Activated CD4-positive, alpha-beta T cell treated with anti-CD3 and anti-CD28 coated beads for 4 hours (primary cell): ENCODE measurements at regions not wholly inside any gene's neighbourhood (a gene's known extent, or its start where the extent isn't known, plus 50 kb on each side); places are given as distances from the start of the nearest gene placed in this dataset.

ENCODE experiments used
- DNase-seq, 2 donors: peaks; one replicate each; pipeline ENCODE4 v3.0.0-alpha.2; 2020

DNA sequence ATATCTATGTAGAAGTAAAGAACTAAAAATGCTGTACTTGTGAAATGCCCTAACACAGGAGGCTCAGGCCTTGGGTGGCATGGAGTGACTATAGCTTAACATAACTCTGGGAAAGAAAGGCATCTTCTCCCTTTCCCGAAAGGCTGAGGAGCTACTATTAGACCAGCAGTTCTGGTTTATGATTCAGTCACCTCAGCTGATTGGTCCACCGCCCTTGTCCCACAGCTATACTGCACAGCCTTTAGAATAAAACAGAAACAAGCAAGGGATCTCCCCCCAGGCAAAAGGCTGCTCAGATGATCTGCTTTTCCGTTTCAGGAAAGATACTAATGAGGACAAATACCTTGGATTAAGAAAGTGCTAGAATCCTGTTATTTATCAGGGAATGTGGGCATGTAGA lies 171.3 kb downstream of the SNCA start:
- DNase-seq: no peak

DNA sequence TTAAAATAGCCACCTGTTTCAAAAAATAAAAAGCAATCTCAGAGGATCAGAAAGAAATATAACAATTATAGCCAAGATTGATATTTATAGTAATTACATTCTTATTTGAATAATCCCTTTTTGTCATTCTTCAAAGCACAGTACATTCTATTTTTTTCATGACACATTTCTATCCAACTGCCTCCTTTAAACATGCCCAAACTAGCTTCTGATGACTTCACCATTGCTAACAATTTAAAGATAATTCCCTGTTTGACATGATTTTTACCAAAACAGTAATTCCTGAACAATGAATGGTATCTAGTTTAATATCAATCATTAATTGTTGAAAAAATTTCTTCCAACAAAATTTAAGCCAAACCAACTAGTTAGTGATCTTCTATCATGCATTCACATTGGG lies 172.4 kb downstream of the SNCA start:
- DNase-seq: no peak

DNA sequence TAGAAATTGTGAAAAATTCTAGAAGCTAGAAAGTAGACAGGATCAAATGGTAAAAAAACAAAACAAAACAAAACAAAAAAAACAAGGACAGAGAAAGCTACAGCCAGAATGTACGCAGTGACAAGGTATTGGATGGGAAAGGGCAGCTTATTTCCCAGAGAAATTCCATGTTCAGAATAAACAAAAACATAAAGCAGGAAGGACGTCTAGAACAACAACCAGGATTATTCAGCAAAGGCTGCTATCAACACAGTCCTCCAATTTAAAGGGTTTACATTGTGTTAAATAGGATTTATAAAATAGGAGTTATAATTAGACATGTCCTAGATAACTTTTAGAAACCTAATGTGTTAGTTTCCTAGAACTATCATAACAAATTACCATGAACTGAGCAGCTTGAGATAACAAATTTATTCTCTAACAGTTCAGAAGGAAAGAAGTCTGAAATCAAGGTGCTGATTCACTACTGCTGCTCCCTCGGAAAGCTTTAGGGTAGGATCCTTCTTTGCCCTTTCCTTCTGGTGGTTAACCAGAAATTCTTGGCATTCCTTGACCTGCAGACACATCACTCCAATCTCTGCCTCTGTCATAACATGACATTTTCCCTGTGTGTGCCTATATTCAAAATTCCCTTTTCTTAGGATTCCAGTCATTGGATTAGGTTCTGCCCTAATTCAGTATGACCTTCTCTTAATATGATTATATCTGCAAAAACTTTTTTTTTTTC lies 175.6 kb downstream of the SNCA start:
- DNase-seq: no peak

DNA sequence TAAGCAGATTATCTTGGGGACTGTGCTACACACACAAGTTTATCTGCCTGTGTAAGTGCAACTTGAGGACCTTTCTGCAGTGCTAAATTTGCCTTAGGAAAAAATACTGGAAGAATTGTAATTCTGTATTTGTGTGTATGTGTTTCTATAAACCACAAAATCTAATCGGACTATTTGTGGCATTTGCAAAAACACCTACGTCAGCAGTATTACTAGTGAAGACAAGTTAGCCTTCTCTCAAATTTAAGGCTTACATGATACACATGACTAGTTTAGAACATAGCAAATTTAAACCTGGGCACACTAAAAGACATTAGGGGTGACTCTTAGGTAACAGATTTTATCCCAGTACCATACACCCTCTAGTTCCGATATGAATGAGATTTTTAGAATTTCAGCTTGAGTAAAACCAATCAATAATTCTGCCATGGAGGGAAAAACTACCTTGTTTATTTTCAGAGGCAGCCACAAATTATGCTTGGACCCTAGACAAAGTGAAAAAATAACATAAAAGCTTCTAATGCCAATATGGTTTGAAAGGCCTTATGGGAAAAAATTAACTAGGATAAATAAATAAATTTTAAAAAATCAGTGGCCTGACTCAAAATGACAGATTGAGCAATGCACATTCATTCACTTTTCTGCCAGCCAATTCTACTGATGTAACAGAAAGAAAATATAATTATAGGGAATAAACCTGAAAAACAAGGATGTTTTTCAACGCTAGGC lies 176.4 kb downstream of the SNCA start:
- no peak for DNase-seq

DNA sequence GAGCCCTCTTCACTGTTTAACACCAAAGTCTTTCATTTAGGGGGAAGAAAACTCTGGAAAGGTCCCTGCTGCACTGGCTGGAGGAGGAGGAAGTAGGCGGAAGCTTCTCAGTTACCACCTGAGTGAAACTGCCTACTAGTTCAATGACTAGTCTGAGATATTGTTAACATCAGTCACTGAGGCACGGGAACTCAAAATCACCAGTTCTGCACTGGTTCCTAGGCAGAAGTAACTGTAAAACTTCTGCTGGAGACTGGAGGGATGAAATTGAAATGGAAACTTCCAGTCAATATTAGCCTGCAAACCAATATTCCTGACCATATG lies 178.3 kb downstream of the SNCA start:
- no peak for DNase-seq

DNA sequence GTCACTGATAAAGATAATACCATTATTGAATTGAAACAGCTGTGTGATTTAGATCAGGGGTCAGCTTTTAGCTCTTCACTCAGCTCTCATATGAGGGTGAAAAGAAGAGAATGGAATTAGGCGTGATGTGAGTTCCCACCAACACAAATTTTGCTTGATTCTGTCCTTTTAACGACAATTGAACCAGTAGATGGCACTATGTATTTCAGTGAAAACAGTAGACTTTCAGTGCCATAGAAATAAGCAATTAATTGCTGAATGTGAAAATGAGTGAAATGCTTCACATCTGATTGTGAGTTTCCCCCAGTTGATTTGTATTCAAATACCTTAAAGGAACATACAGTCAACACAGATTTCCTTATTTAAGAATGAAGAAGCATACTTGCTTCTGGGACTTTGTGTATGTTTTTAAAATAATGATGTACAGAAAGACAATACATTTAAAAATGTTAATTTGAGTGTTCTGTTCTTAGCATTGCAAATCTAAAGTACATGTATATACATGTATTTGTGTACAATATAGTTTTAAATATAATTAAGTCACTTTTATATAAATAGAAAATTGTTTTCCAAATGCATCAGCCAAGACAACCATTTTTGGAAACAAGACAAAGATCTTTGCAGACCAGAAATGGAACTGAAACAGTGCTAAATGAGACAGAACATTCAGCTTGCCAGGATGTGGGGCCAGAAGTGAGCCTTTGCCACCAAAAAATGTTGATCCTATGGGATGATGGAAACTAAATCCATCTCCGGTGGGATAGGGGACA lies 178.8 kb downstream of the SNCA start:
- DNase-seq: no peak

DNA sequence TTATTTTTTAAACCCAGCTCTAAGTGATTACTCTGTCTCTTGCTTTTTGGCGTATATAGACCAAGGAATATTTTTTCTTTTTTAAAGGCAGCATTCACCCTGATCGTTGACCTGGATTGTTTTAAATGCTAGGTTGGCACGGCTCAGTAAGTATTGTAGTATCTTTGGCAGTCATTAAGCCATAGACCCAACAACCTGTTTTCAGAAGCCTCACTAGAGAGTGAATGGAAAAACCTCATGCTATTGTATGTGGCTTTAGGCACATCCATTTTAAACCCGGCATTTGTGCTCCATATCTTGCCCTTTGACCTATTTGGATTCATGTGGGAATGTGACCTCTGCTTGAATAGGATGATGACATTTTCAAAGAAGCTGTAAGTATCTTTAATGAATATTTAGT lies 183.9 kb downstream of the SNCA start:
- no peak for DNase-seq

DNA sequence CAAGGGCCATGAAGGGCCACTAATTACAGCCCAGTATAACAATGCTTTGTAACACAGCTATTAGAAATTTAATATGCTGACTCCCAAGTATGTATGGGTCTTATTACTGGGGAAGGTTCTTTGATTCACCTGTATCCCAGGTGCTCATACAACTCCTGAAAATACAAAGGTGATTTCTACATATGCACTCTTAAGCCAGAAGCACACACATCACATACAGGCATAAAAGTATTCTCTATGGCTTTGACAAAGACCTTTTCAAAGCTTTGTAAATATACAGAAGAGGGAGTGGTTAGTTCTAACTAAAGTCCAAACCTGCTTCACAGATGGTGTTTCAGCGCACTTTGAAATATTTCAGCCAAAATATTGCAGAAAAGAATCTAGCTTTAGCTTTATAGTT lies 191.5 kb downstream of the SNCA start:
- no peak for DNase-seq

DNA sequence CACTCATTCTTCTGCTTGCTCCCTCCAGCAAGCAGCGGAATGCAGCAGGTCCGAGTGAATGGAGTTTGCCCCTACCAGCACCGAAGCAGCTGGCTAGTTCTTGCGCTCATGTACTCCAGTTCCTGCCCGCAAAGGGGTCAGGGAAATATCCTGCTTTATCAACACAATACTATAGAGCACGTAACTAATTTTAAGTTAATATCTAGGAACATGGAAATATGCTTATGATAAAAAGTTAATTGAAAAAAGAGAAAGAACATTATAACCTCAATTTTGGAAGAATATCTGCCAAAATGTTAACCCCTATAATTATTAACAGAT lies 195.6 kb downstream of the SNCA start:
- no peak for DNase-seq

DNA sequence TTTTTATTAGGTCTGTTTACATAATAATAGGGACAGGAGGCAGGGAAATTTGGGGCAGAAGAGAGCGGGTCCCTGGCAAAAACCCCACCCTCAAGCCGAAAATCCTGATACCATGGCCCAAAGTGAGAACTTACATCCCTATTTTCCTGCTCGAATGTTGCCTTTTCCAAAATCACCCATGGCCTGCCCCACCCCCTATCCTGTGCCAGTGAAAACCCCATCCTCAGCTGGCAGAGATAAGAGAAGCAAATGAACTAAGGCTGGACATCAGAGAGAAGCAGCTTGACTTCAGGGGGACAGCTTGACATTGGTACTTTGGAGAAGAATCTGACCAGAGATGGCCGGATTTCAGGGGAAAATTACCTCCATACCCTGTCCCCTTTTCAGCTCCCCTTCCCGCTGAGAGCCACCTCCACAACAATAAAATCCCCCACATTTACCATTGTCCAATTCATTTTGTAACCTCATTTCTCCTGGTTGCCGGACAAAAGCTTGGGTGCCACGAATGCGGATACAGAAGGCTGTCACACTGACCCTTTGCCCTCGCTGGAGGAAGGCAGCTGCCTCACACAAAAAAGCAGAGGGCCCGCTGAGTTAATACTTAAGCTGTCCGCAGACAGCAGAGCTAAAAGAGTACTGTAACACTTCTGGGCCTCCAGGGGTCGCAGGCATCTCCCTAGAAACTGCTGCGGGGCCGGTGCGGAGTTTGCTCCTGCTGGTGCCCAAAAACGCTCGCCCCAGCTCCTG lies 196.2 kb downstream of the SNCA start:
- DNase-seq: no peak

DNA sequence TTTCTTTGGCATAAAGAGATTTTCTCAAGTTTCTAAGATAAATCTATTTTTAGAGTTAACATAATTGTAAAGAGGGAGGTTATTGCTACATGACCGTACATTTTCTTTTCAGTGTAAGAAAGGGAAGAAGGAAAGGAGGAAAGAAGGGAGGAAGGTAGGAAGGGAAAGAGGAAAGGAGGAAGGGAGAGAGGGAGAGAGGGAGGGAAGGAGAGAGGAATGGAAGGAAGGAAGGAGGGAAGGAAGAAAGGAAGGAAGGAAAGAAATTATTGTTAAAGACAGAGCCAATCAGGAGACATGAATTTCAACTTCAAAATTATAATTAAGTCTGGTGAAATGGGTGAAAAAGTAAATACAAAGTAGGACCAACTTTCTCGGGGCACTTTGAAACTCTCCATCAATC lies 197.6 kb downstream of the SNCA start:
- DNase-seq: no peak

DNA sequence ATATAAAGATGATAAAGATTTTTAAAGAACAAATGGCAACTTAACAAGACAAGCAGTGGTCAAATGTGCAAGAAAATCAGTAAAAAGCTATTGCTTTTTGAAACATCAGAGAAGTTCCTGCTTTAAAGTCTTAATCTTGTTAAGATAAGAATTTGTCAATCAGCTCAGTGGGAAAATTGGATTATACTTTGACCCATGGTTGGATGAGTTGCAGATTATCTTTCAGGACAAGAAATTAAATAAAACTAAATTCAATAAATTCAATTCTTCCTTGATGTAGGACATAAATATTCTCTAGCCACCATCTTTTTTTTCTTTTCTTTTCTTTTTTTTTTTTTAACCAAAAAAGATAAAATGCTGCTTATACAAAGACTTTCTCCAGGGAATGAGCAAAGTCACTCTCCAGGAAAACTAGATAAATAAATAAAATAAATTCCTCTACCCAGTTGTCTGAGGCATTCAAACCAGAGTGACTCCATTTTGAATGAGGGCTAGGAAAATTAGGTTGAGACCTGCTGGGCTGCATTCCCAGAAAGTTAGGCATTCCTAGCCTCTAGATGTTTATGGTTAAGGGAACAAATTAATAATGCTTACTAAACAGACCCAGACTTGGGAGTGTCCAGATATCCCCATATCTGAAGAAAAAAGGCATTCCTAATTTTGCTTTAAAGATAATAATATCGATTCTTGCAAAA lies 211.2 kb downstream of the SNCA start:
- DNase-seq: no peak

DNA sequence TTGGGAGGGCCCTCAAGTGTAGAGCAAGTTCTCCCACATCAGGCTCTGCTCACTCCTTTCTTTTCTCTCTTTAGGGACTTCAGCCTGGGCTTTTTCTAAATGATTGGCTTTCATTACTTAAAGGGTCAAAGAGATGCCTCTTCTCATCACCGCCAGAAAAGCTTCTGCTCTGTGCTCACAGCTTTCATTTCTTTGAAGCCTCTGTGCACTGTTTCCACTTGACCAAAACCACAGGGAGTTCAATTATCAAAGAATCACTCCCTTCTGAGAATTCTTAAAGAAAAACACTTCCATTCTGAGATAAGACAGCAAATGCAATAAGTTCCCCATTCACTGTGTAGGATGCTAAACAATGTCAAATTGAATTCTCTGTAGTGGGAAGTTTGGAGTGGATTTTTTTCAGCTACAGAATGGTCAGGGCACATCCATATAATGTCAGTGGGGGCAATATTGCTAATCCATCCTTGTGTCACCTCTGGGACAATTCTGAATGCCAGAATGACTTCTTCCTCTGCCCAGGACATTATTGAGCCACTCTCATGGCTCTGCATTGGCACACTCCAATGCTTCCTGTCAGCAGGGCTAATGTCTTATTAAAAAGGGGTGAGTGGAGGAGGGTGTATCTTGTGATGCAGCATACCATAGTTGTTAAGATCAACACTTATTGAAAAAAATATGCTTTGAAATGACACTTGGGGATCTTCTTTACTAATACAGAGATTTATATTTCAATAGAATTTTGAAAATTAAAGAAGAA lies 217.6 kb downstream of the SNCA start:
- DNase-seq: no peak

DNA sequence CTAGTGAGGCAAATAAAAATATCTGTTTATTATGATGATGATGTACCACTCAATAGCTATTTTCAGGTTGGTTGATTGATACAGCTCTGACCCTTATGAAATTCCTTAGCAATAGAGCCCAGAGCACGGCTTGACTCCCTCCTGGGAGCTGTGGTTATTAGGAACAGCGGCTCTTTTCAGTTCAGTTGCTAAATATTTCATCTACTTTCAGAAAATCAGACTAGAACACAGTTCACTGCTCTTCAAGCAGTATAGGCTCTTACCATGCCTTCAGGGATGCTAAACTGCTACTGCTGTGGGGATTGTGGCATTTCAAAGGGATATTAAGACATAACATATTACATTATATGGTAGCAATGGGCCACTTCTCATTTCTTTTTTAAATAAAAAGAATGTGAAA lies 218.8 kb downstream of the SNCA start:
- no peak for DNase-seq

DNA sequence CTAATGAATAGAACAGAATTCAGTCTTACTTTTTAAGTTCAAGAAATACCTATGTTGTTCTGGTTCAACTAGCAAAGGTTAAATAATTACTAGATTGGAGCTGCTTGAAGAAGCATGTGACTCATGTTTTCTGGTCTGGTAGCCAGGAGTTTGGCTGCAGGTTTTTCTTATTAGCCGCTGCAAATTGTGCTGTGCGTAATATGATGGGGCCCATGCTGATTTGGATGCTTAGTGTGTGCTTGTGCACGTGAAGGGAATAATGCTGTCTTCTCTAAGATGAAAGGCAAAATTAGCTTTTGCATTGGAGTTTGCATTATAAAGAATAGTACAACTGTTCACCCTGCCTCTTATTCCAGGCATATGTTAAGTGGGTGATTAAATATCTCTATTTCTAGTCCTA lies 219.6 kb downstream of the SNCA start:
- DNase-seq: no peak

DNA sequence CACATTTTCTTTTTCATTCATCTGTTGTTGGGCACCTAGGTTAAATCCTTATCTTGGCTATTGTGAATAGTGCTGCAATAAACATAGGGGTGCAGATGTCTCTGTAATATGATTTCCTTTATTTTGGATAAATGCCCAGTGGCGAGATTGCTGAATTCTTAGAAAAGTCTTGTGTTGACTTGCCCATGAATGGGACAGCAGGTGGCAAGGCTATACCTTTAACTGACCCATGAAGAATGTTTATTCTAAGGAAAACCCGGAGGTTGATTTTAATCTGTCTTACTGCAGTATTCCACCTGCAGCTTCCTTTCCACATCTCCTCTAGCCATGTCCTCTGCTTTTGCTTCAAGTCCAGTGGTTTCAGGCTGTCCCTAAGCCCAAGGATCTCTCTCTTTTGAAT lies 220.6 kb downstream of the SNCA start:
- DNase-seq: no peak

DNA sequence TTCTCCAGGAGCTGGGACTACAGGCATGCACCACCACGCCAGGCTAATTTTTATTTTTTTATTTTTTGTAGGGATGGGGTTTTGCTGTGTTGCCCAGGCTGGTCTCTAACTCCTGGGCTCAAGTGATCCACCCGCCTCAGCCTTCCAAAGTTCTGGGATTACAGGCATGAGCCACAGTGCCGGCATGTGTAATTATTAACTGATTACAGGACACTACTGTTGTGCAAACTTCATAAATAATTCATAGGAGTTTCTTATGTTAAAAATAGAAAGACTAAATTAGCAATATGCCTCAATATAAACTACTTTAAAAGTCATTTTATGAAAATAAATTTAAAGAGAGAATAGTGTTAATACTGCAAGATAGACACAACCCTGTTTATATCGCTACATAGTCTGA lies 221.9 kb downstream of the SNCA start:
- no peak for DNase-seq

DNA sequence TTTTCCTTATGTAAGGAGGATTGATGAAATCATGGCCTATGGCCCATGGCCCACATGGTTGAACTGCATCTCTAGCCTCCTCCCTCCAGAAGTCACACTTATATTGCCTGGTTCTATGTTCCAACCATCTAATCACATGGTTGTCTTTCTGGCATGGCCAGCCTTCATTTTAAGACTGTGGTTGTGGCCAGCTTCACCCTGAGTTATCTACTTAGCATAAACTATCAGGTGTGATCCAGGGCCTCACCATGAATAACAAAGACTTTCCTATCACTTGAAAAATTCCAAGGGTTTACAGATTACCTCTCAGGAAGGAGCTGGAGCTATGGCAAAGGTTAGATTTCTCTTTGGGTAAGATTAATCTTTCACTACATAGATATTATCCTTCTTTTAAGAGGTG lies 222.8 kb downstream of the SNCA start:
- no peak for DNase-seq

DNA sequence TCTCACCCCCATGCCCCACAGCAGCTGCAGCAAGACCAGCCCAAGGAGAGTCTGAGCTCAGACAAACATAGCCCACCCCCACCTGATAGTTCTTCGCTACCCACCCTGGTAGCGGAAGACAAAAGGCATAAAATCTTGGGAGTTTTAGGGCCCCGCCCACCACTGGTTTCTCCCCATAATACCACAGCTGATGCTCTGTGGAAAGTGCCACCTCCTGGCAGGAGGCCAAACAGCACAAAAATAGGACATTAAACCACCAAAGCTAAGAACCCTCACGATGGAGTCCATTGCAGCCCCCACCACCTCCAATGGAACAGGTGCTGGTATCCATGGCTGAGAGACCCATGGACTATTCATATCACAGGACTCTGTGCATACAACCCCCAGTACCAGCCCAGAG lies 226.7 kb downstream of the SNCA start:
- no peak for DNase-seq

DNA sequence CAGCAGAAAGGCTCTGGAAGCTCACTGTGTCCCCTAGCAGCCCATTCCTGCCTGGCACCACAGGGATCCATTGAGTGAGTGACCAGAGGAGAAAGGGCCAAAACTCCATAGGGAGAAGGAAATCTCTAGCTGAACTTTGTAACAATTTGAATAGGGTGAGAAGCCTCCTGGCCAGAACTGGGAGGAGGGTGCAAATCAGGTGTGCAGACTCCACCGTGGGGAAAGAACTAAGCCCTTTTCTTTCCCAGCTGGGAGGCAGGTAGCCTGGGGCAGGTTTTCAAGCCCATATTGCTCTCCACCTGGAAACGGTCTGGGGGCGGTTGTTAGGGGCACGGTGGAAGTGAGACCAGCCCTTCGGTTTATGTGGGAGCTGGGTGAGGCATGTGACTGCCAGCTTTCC lies 227.2 kb downstream of the SNCA start:
- no peak for DNase-seq

DNA sequence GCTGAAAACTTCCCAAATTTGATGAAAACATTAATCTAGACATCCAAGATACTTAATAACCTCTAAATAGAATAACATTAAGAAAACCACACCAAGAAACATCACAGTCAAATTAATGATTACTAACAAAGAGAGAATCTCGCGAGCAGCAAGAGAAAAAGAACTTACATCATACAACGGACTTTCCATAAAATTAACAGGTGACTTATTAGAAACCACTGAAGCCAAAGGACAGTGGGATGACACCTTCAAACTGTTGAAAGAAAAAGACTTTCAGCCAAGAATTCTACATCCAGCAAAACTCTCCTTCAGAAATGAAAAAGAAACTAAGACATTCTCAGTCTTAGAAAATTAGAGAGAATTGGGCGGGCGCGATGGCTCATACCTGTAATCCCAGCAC lies 232.0 kb downstream of the SNCA start:
- DNase-seq: no peak

DNA sequence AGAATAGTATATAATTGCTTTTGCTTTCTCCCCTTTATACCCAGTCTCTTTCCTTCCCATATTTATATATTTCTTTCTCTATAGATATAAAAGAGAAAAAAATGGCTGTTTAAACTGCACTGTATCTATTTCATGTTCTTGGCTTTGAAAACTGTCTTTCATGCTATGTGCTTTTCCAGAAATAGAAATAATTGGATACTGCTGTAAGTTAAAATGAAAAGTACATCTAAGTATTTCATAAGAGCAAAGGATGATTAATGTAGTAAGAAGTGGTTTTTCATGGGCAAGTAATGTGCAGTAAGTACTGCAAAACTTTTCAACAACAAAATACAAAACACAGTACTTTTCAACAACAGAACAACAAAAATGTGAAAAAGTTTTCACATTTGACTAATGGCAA lies 237.9 kb downstream of the SNCA start:
- DNase-seq: no peak
